ENCODE measurements at regions not wholly inside any gene's neighbourhood (a gene's known extent, or its start where the extent isn't known, plus 50 kb on each side); places are given as distances from the start of the nearest gene placed in this dataset.

- TF ChIP-seq CTCF (conservative IDR thresholded peaks at IDR 0.05) (no peak), EZH2 (IDR thresholded peaks at IDR 0.05; ENCODE audit: low read depth) (no peak)
These were observed 286.5 kb downstream of the PCDH17 start for GRCh38 chr13:57918086-57918485.
